Gastrocnemius medialis (tissue), 4 donors: ENCODE measurements at regions not wholly inside any gene's neighbourhood (a gene's known extent, or its start where the extent isn't known, plus 50 kb on each side); places are given as distances from the start of the nearest gene placed in this dataset.

Experiments
- ATAC-seq, 2 donors: fragments of 150-250 bp; one replicate each; pipeline ENCODE4 v1.9.1; 2016
- DNase-seq, 2 donors: peaks; one replicate each; pipeline ENCODE4 v3.0.0-alpha.2; 2019
- H3K27ac ChIP-seq, 4 donors: fragments of 200-600 bp; sonication (generic); 1 replicate in 1 of 4; 2 replicates in 3 of 4; pipeline ENCODE4 v1.5.1; 2016 to 2018; ENCODE audit warnings: mild to moderate bottlenecking in 2 of 4, moderate library complexity in 1 of 4
- H3K27me3 ChIP-seq, 3 donors: fragments of 200-600 bp; sonication (generic) in 2 of 3; 1 replicate in 1 of 3; 2 replicates in 2 of 3; pipeline versions ENCODE4 v1.5.1 to v1.6.0; 2016 to 2019; ENCODE audit warnings: mild to moderate bottlenecking in 1 of 3, moderate library complexity in 1 of 3
- H3K36me3 ChIP-seq, 2 donors: fragments of 200-600 bp; sonication (generic) in 1 of 2; one replicate each; pipeline ENCODE4 v1.5.1; 2017 to 2018
- H3K4me1 ChIP-seq, 2 donors: fragments of 200-600 bp; sonication (generic) in 1 of 2; one replicate each; pipeline ENCODE4 v1.5.1; 2016 to 2017; ENCODE audit warnings: mild to moderate bottlenecking in 2 of 2
- H3K4me3 ChIP-seq, 4 donors: fragments of 200-600 bp; sonication (generic) in 3 of 4; 1 replicate in 1 of 4; 2 replicates in 3 of 4; pipeline ENCODE4 v1.5.1; 2016 to 2019; ENCODE audit warnings: mild to moderate bottlenecking in 2 of 4
- H3K9me3 ChIP-seq, 3 donors: fragments of 200-600 bp; sonication (generic) in 2 of 3; 1 replicate in 1 of 3; 2 replicates in 2 of 3; pipeline ENCODE4 v1.5.1; 2016 to 2019
- POLR2A ChIP-seq, 2 donors: fragments of 450-650 bp; IDR thresholded peaks; one replicate each; pipeline ENCODE4 v1.6.1; 2017; ENCODE audit warnings: antibody characterized with exemption in 2 of 2, mild to moderate bottlenecking in 2 of 2, moderate library complexity in 2 of 2
- in situ Hi-C, 4 donors: fragments of 200-750 bp; cut with MboI; loops; one replicate each; pipeline versions ENCODE4 v1.15.0 to v1.8.0; 2017; ENCODE audit warnings: low sequenced_read_pairs in 4 of 4
- intact Hi-C: fragments of 100-400 bp; cut with DNase I; formaldehyde crosslinking; loops from one replicate; pipeline ENCODE4 v1.15.1; 2023; ENCODE audit warnings: low total_unique reads
- TF ChIP-seq, protein P1 (sequence below), 5 experiments: fragments of 450-650 bp in 3 of 5; fragments of 200-600 bp in 2 of 5; sonication (generic) in 2 of 5; IDR thresholded peaks in 4 of 5; conservative IDR thresholded peaks in 1 of 5; 1 replicate in 4 of 5; 2 replicates in 1 of 5; pipeline ENCODE4 v1.5.1; 2016 to 2019; ENCODE audit warnings: antibody characterized with exemption in 5 of 5, mild to moderate bottlenecking in 3 of 5, moderate library complexity in 3 of 5

- in situ Hi-C loops, result no loop called here
- ATAC-seq, result no peak
Observed at GRCh38 chr22:34960005-34960404, 106.0 kb upstream of the ISX start.

DNA sequence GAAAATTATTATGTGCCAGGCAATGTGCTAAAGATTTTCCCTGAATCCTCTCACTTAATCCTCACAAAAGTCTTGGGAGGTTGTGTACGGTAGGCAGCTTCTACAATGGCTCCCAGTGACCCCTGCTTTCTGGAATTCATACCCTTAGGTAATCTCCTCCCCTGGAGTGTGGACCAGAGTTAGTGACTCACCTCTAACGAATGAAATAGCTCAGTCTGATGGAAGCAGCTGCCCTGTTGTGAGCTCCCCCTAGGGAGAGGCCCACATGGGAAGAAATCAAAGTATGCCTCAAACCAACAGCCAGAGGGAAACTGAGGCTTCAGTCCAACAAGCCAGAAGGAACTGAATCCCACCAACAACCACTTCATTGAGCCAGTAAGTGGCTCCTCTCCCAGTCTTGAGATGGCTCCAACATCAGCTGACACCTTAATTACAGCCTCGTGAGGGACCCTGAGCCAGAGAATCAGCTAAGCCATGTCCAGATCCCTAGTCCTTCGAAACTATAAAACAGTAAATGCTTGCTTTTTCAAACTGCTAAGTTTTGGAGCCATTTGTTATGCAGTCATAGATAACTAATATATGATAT, 98.9 kb upstream of the ISX start:
- in situ Hi-C loops (no loop called here), intact Hi-C loops (no loop called here)
- Histone ChIP-seq H3K9me3 (no peaks in the 10 kb centered on the region), H3K4me3 (no peak overlapping the region), H3K27ac (no peak overlapping the region), H3K27me3 (no peaks in the 10 kb centered on the region), H3K4me1 (no peaks in the 10 kb centered on the region), H3K36me3 (no peaks in the 10 kb centered on the region)
- no peak for ATAC-seq
- DNase-seq, result no peak
- TF ChIP-seq, protein P1, sequence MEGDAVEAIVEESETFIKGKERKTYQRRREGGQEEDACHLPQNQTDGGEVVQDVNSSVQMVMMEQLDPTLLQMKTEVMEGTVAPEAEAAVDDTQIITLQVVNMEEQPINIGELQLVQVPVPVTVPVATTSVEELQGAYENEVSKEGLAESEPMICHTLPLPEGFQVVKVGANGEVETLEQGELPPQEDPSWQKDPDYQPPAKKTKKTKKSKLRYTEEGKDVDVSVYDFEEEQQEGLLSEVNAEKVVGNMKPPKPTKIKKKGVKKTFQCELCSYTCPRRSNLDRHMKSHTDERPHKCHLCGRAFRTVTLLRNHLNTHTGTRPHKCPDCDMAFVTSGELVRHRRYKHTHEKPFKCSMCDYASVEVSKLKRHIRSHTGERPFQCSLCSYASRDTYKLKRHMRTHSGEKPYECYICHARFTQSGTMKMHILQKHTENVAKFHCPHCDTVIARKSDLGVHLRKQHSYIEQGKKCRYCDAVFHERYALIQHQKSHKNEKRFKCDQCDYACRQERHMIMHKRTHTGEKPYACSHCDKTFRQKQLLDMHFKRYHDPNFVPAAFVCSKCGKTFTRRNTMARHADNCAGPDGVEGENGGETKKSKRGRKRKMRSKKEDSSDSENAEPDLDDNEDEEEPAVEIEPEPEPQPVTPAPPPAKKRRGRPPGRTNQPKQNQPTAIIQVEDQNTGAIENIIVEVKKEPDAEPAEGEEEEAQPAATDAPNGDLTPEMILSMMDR (IDR thresholded peaks at IDR 0.05 in 4 of 5, conservative IDR thresholded peaks at IDR 0.05 in 1 of 5), result no peak
- TF ChIP-seq POLR2A (IDR thresholded peaks at IDR 0.05), result no peak

More at GRCh38 chr22:34960005-34960404, 106.0 kb upstream of the ISX start:
- H3K36me3 ChIP-seq, result no peaks in the 10 kb centered on the region
- no peaks in the 10 kb centered on the region for H3K9me3 ChIP-seq
- H3K27me3 ChIP-seq, result no peaks in the 10 kb centered on the region
- intact Hi-C loops, result no loop called here
- TF ChIP-seq, protein P1 (IDR thresholded peaks at IDR 0.05 in 4 of 5, conservative IDR thresholded peaks at IDR 0.05 in 1 of 5), result no peak
- TF ChIP-seq POLR2A (IDR thresholded peaks at IDR 0.05), result no peak
- H3K4me1 ChIP-seq, result no peaks in the 10 kb centered on the region
- no peak overlapping the region for H3K27ac ChIP-seq
- no peak overlapping the region for H3K4me3 ChIP-seq
- DNase-seq, result no peak

DNA sequence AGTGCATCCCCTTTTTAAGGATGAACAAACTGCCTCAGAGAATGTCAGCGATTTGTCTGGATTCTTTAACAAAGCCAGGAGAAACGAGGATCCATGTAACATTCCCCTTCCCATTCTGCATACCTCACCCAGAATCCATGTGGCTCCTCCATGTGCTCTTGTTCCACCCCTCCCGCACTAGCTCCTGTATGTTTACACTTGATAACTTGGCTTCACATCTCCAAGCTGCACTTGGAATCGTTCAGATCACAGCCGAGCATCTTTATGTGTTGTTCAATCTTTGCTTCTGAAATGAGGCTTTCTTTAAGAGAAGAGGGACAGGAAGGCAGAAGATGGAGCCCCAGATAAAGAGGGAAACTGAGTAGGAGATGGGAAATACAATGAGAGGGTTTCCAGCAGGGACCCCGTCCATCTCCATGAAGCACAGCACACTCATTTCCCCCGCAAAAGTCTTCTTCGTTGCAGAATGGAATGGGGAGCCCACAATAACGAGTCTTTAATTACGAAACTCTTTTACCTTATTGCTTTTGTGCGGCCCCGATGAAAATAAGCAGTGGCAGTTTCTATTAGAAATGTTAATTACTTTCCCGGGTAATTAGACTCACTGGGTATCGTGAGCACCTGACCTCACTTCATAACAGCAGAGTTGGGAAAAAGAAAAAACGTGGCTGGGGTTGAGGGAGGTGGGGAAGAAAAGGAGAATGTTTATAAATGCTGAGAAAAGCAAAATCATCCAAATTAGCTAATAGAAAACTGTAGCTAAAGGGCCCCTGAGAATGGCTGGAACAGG, 96.8 kb upstream of the ISX start:
- H3K36me3 ChIP-seq, result no peaks in the 10 kb centered on the region
- no peak for ATAC-seq
- no peaks in the 10 kb centered on the region for H3K27me3 ChIP-seq
- no peak for DNase-seq
- no peaks in the 10 kb centered on the region for H3K9me3 ChIP-seq
- intact Hi-C loops, result no loop called here
- TF ChIP-seq, protein P1 (IDR thresholded peaks at IDR 0.05 in 4 of 5, conservative IDR thresholded peaks at IDR 0.05 in 1 of 5), result no peak
- no peak for TF ChIP-seq POLR2A (IDR thresholded peaks at IDR 0.05)
- H3K4me3 ChIP-seq, result no peak overlapping the region
- no peak overlapping the region for H3K27ac ChIP-seq
- no peaks in the 10 kb centered on the region for H3K4me1 ChIP-seq
- in situ Hi-C loops, result no loop called here

DNA sequence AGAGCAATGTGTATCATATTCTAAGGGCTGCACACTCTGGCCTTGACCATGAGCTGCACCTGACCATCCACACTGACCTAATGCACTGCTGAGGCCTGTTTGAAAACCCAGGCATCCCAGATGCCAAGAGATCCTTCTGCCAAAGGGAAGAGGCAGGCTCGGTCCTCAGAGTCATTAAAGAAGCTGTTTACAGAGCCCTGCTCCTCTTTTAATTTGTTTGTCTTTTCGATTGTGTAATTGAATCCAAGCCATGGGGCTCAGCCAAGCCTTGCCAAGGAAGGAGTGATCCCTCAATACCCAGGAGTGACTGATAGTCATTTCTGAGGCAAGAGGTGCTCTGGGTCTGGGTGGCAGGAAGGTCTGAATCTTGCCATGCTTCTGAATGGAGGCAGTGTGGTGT, 94.5 kb upstream of the ISX start:
- H3K4me3 ChIP-seq, result no peak overlapping the region
- in situ Hi-C loops (no loop called here), intact Hi-C loops (no loop called here)
- no peaks in the 10 kb centered on the region for H3K4me1 ChIP-seq
- TF ChIP-seq, protein P1 (IDR thresholded peaks at IDR 0.05 in 4 of 5, conservative IDR thresholded peaks at IDR 0.05 in 1 of 5), result no peak
- no peak for TF ChIP-seq POLR2A (IDR thresholded peaks at IDR 0.05)
- H3K27ac ChIP-seq, result no peak overlapping the region
- no peak for ATAC-seq
- no peaks in the 10 kb centered on the region for H3K27me3 ChIP-seq
- H3K9me3 ChIP-seq, result no peaks in the 10 kb centered on the region
- no peak for DNase-seq
- no peaks in the 10 kb centered on the region for H3K36me3 ChIP-seq
